ENCODE measurements at regions not wholly inside any gene's neighbourhood (a gene's known extent, or its start where the extent isn't known, plus 50 kb on each side); places are given as distances from the start of the nearest gene placed in this dataset.

GRCh38 chr16:48829336-48830310 lies 219.6 kb upstream of the N4BP1 start:
- Histone ChIP-seq H3K9me3 (ENCODE audit: control insufficient read depth in 1 of 2, low read length in 2 of 2) (no peaks in the 10 kb centered on the region), H3K36me3 (ENCODE audit: insufficient read depth, low read length) (no peaks in the 10 kb centered on the region), H3K27ac (ENCODE audit: low read depth, low read length) (no peak overlapping the region), H3K4me3 (ENCODE audit: low read length in 2 of 2) (no peak overlapping the region), H3K27me3 (ENCODE audit: insufficient read depth, low read length) (no peaks in the 10 kb centered on the region), H3K4me1 (ENCODE audit: insufficient read depth, low read length) (no peaks in the 10 kb centered on the region)
- Mint-ChIP-seq H3K4me3 (no peak overlapping the region), H3K36me3 (no peaks in the 10 kb centered on the region), H3K4me1 (no peaks in the 10 kb centered on the region), H3K27me3 (no peaks in the 10 kb centered on the region), H3K9me3 (peaks cover 0 to 16% (median 4%) of the 10 kb centered on the region in 8 donors), H3K27ac (no peak overlapping the region)
- no peak for DNase-seq
- POLR2A ChIA-PET (ENCODE audit: partially characterized antibody), result no interaction called here
- intact Hi-C loops (cut with micrococcal nuclease), result no loop called here
- CTCF ChIA-PET (ENCODE audit: partially characterized antibody), result no interaction called here

- ChIA-PET POLR2A (ENCODE audit: partially characterized antibody) (no interaction called here), CTCF (ENCODE audit: partially characterized antibody) (no interaction called here)
- H3K27ac Mint-ChIP-seq, result no peak overlapping the region
- DNase-seq, result no peak
- H3K4me3 Mint-ChIP-seq, result no peak overlapping the region
- Histone ChIP-seq H3K27ac (ENCODE audit: low read depth, low read length) (no peak overlapping the region), H3K36me3 (ENCODE audit: insufficient read depth, low read length) (no peaks in the 10 kb centered on the region), H3K4me3 (ENCODE audit: low read length in 2 of 2) (no peak overlapping the region), H3K27me3 (ENCODE audit: insufficient read depth, low read length) (no peaks in the 10 kb centered on the region), H3K9me3 (ENCODE audit: control insufficient read depth in 1 of 2, low read length in 2 of 2) (no peaks in the 10 kb centered on the region), H3K4me1 (ENCODE audit: insufficient read depth, low read length) (no peaks in the 10 kb centered on the region)
- H3K36me3 Mint-ChIP-seq, result no peaks in the 10 kb centered on the region
- H3K27me3 Mint-ChIP-seq, result no peaks in the 10 kb centered on the region
- no peaks in the 10 kb centered on the region for H3K4me1 Mint-ChIP-seq
- intact Hi-C loops (cut with micrococcal nuclease), result no loop called here
- H3K9me3 Mint-ChIP-seq, result peaks cover 0 to 7% (median 2%) of the 10 kb centered on the region in 8 donors
These were observed 214.3 kb upstream of the N4BP1 start for GRCh38 chr16:48824271-48824670.

- Mint-ChIP-seq H3K4me3 (no peak overlapping the region), H3K4me1 (no peaks in the 10 kb centered on the region), H3K9me3 (peaks cover 0 to 7% (median 2%) of the 10 kb centered on the region in 8 donors), H3K27ac (no peak overlapping the region), H3K36me3 (no peaks in the 10 kb centered on the region), H3K27me3 (no peaks in the 10 kb centered on the region)
- Histone ChIP-seq H3K9me3 (ENCODE audit: control insufficient read depth in 1 of 2, low read length in 2 of 2) (no peaks in the 10 kb centered on the region), H3K4me1 (ENCODE audit: insufficient read depth, low read length) (no peaks in the 10 kb centered on the region), H3K27me3 (ENCODE audit: insufficient read depth, low read length) (no peaks in the 10 kb centered on the region), H3K36me3 (ENCODE audit: insufficient read depth, low read length) (no peaks in the 10 kb centered on the region), H3K27ac (ENCODE audit: low read depth, low read length) (no peak overlapping the region), H3K4me3 (ENCODE audit: low read length in 2 of 2) (no peak overlapping the region)
- ChIA-PET POLR2A (ENCODE audit: partially characterized antibody) (no interaction called here), CTCF (ENCODE audit: partially characterized antibody) (no interaction called here)
- intact Hi-C loops (cut with micrococcal nuclease), result no loop called here
- no peak for DNase-seq
These were observed 212.5 kb upstream of the N4BP1 start for GRCh38 chr16:48822431-48822830.

GRCh38 chr16:48820379-48820778 lies 210.4 kb upstream of the N4BP1 start:
- intact Hi-C loops (cut with micrococcal nuclease), result no loop called here
- ChIA-PET POLR2A (ENCODE audit: partially characterized antibody) (no interaction called here), CTCF (ENCODE audit: partially characterized antibody) (no interaction called here)

GRCh38 chr16:48818257-48818656 lies 208.3 kb upstream of the N4BP1 start:
- Histone ChIP-seq H3K4me3 (ENCODE audit: low read length in 2 of 2) (no peak overlapping the region), H3K27me3 (ENCODE audit: insufficient read depth, low read length) (no peaks in the 10 kb centered on the region), H3K36me3 (ENCODE audit: insufficient read depth, low read length) (no peaks in the 10 kb centered on the region), H3K4me1 (ENCODE audit: insufficient read depth, low read length) (no peaks in the 10 kb centered on the region), H3K9me3 (ENCODE audit: control insufficient read depth in 1 of 2, low read length in 2 of 2) (no peaks in the 10 kb centered on the region), H3K27ac (ENCODE audit: low read depth, low read length) (no peak overlapping the region)
- Mint-ChIP-seq H3K27me3 (peaks cover 0 to 2% of the 10 kb centered on the region in 2 donors), H3K4me1 (no peaks in the 10 kb centered on the region), H3K36me3 (no peaks in the 10 kb centered on the region), H3K27ac (no peak overlapping the region), H3K9me3 (peaks cover 0 to 4% (median 1%) of the 10 kb centered on the region in 8 donors), H3K4me3 (no peak overlapping the region)
- ChIA-PET CTCF (ENCODE audit: partially characterized antibody) (no interaction called here), POLR2A (ENCODE audit: partially characterized antibody) (no interaction called here)
- intact Hi-C loops (cut with micrococcal nuclease), result no loop called here
- no peak for DNase-seq

More at GRCh38 chr16:48820379-48820778, 210.4 kb upstream of the N4BP1 start:
- no peak overlapping the region for H3K27ac ChIP-seq (ENCODE audit: low read depth, low read length)
- DNase-seq, result no peak
- Mint-ChIP-seq H3K27ac (no peak overlapping the region), H3K36me3 (no peaks in the 10 kb centered on the region), H3K9me3 (peaks cover 0 to 2% (median 0%) of the 10 kb centered on the region in 8 donors), H3K4me3 (no peak overlapping the region), H3K4me1 (no peaks in the 10 kb centered on the region), H3K27me3 (no peaks in the 10 kb centered on the region)
- no peaks in the 10 kb centered on the region for H3K9me3 ChIP-seq (ENCODE audit: control insufficient read depth in 1 of 2, low read length in 2 of 2)
- H3K4me1 ChIP-seq (ENCODE audit: insufficient read depth, low read length), result no peaks in the 10 kb centered on the region
- no peaks in the 10 kb centered on the region for H3K36me3 ChIP-seq (ENCODE audit: insufficient read depth, low read length)
- no peaks in the 10 kb centered on the region for H3K27me3 ChIP-seq (ENCODE audit: insufficient read depth, low read length)
- no peak overlapping the region for H3K4me3 ChIP-seq (ENCODE audit: low read length in 2 of 2)

GRCh38 chr16:48817032-48817431 lies 207.1 kb upstream of the N4BP1 start:
- H3K9me3 Mint-ChIP-seq, result peaks cover 0 to 10% (median 3%) of the 10 kb centered on the region in 8 donors

GRCh38 chr16:48816393-48816792 lies 206.4 kb upstream of the N4BP1 start:
- DNase-seq, result no peak
- no peak overlapping the region for H3K27ac ChIP-seq (ENCODE audit: low read depth, low read length)
- H3K27me3 ChIP-seq (ENCODE audit: insufficient read depth, low read length), result no peaks in the 10 kb centered on the region
- Mint-ChIP-seq H3K27me3 (peaks cover 13 to 15% of the 10 kb centered on the region in 2 donors), H3K4me1 (no peaks in the 10 kb centered on the region), H3K9me3 (peaks cover 0 to 16% (median 5%) of the 10 kb centered on the region in 8 donors), H3K4me3 (no peak overlapping the region), H3K27ac (no peak overlapping the region), H3K36me3 (peaks cover 0 to 5% of the 10 kb centered on the region in 2 donors)
- no peaks in the 10 kb centered on the region for H3K4me1 ChIP-seq (ENCODE audit: insufficient read depth, low read length)
- intact Hi-C loops (cut with micrococcal nuclease), result no loop called here
- H3K36me3 ChIP-seq (ENCODE audit: insufficient read depth, low read length), result no peaks in the 10 kb centered on the region
- CTCF ChIA-PET (ENCODE audit: partially characterized antibody), result no interaction called here
- no peak overlapping the region for H3K4me3 ChIP-seq (ENCODE audit: low read length in 2 of 2)
- H3K9me3 ChIP-seq (ENCODE audit: control insufficient read depth in 1 of 2, low read length in 2 of 2), result no peaks in the 10 kb centered on the region
- POLR2A ChIA-PET (ENCODE audit: partially characterized antibody), result no interaction called here

More at GRCh38 chr16:48817032-48817431, 207.1 kb upstream of the N4BP1 start:
- Histone ChIP-seq H3K9me3 (ENCODE audit: control insufficient read depth in 1 of 2, low read length in 2 of 2) (no peaks in the 10 kb centered on the region), H3K36me3 (ENCODE audit: insufficient read depth, low read length) (no peaks in the 10 kb centered on the region), H3K27ac (ENCODE audit: low read depth, low read length) (no peak overlapping the region), H3K27me3 (ENCODE audit: insufficient read depth, low read length) (no peaks in the 10 kb centered on the region), H3K4me3 (ENCODE audit: low read length in 2 of 2) (no peak overlapping the region), H3K4me1 (ENCODE audit: insufficient read depth, low read length) (no peaks in the 10 kb centered on the region)
- intact Hi-C loops (cut with micrococcal nuclease), result no loop called here
- H3K36me3 Mint-ChIP-seq, result peaks cover 0 to 5% of the 10 kb centered on the region in 2 donors
- H3K4me3 Mint-ChIP-seq, result no peak overlapping the region
- POLR2A ChIA-PET (ENCODE audit: partially characterized antibody), result no interaction called here
- CTCF ChIA-PET (ENCODE audit: partially characterized antibody), result no interaction called here
- H3K27ac Mint-ChIP-seq, result no peak overlapping the region
- peaks cover 7 to 10% of the 10 kb centered on the region in 2 donors for H3K27me3 Mint-ChIP-seq
- DNase-seq, result no peak
- H3K4me1 Mint-ChIP-seq, result no peaks in the 10 kb centered on the region

Data from CD4-positive, alpha-beta memory T cell (primary cell).